ENCODE measurements at regions not wholly inside any gene's neighbourhood (a gene's known extent, or its start where the extent isn't known, plus 50 kb on each side); places are given as distances from the start of the nearest gene placed in this dataset.

- H3K27me3 ChIP-seq (replicated peaks; ENCODE audit: insufficient read depth), result peaks cover 20% of the 10 kb centered on the region
- H3K36me3 ChIP-seq (ENCODE audit: low read depth), result no peaks in the 10 kb centered on the region
- DNase-seq, result no peak
- H3K4me3 ChIP-seq, result no peak overlapping the region
- no peaks in the 10 kb centered on the region for H3K9me3 ChIP-seq (ENCODE audit: low read depth)
- no peak overlapping the region for H3K9ac ChIP-seq
- in situ Hi-C loops (cut with MboI), result no loop called here
- peaks cover 11% of the 10 kb centered on the region; the same call in 1 of the 2 replicates for H3K4me1 ChIP-seq (ENCODE audit: insufficient read depth)
- no peak overlapping the region for H3K4me2 ChIP-seq (ENCODE audit: unreplicated experiment)
- H4K20me1 ChIP-seq (ENCODE audit: insufficient read depth), result no peaks in the 10 kb centered on the region
- TF ChIP-seq EZH2 (IDR thresholded peaks at IDR 0.05; ENCODE audit: insufficient read depth, poor library complexity, severe bottlenecking), result no peak
- no peak for TF ChIP-seq EZH2phosphoT487 (IDR thresholded peaks at IDR 0.05; ENCODE audit: insufficient read depth, low read depth)
- H3K9me2 ChIP-seq (ENCODE audit: insufficient read depth), result no peaks in the 10 kb centered on the region
- WGBS, 2 experiments (ENCODE audit: low coverage in 1 of 2, low lambda C conversion rate in 2 of 2, missing lambda C conversion rate in 2 of 2), result 42 to 49% methylated on average over 3 of the region's 3 CpGs
- H3K27ac ChIP-seq, result no peak overlapping the region
- H3K79me2 ChIP-seq (ENCODE audit: insufficient read depth), result no peaks in the 10 kb centered on the region
- H2AFZ ChIP-seq, result no peak overlapping the region
- H3F3A ChIP-seq (ENCODE audit: insufficient read depth), result peaks cover 3% of the 10 kb centered on the region; the same call in 1 of the 2 replicates
Measured at GRCh38 chr2:219916726-219917440, 289.5 kb downstream of the SLC4A3 start.

GRCh38 chr2:219918254-219918653 is 290.8 kb downstream of the SLC4A3 start:
- Histone ChIP-seq H3K79me2 (ENCODE audit: insufficient read depth) (no peaks in the 10 kb centered on the region), H3K9me2 (ENCODE audit: insufficient read depth) (no peaks in the 10 kb centered on the region)
- 14 to 17% methylated on average over 3 of the region's 3 CpGs for WGBS, 2 experiments (ENCODE audit: low coverage in 1 of 2, low lambda C conversion rate in 2 of 2, missing lambda C conversion rate in 2 of 2)

GRCh38 chr2:219918944-219919343 is 291.5 kb downstream of the SLC4A3 start:
- no peaks in the 10 kb centered on the region for H4K20me1 ChIP-seq (ENCODE audit: insufficient read depth)
- no peaks in the 10 kb centered on the region for H3K36me3 ChIP-seq (ENCODE audit: low read depth)
- no peaks in the 10 kb centered on the region for H3K4me1 ChIP-seq (ENCODE audit: insufficient read depth)
- DNase-seq, result no peak
- no peaks in the 10 kb centered on the region for H3K79me2 ChIP-seq (ENCODE audit: insufficient read depth)
- H3F3A ChIP-seq (ENCODE audit: insufficient read depth), result no peaks in the 10 kb centered on the region
- no peak overlapping the region for H3K27ac ChIP-seq
- no peak overlapping the region for H2AFZ ChIP-seq
- no peak overlapping the region for H3K4me3 ChIP-seq
- H3K9ac ChIP-seq, result no peak overlapping the region
- no peak overlapping the region for H3K4me2 ChIP-seq (ENCODE audit: unreplicated experiment)
- no peaks in the 10 kb centered on the region for H3K9me2 ChIP-seq (ENCODE audit: insufficient read depth)
- H3K27me3 ChIP-seq (replicated peaks; ENCODE audit: insufficient read depth), result peaks cover 29% of the 10 kb centered on the region
- in situ Hi-C loops (cut with MboI), result no loop called here
- no peaks in the 10 kb centered on the region for H3K9me3 ChIP-seq (ENCODE audit: low read depth)
- TF ChIP-seq EZH2phosphoT487 (IDR thresholded peaks at IDR 0.05; ENCODE audit: insufficient read depth, low read depth) (no peak), EZH2 (IDR thresholded peaks at IDR 0.05; ENCODE audit: insufficient read depth, poor library complexity, severe bottlenecking) (no peak)
- 49 to 55% methylated on average over 4 of the region's 4 CpGs for WGBS, 2 experiments (ENCODE audit: low coverage in 1 of 2, low lambda C conversion rate in 2 of 2, missing lambda C conversion rate in 2 of 2)

More at GRCh38 chr2:219918254-219918653, 290.8 kb downstream of the SLC4A3 start:
- Histone ChIP-seq H3K9ac (no peak overlapping the region), H4K20me1 (ENCODE audit: insufficient read depth) (no peaks in the 10 kb centered on the region), H3K27me3 (replicated peaks; ENCODE audit: insufficient read depth) (peaks cover 29% of the 10 kb centered on the region), H3F3A (ENCODE audit: insufficient read depth) (no peaks in the 10 kb centered on the region), H3K36me3 (ENCODE audit: low read depth) (no peaks in the 10 kb centered on the region), H3K27ac (no peak overlapping the region), H3K4me1 (ENCODE audit: insufficient read depth) (no peaks in the 10 kb centered on the region), H3K4me3 (no peak overlapping the region), H2AFZ (no peak overlapping the region), H3K4me2 (ENCODE audit: unreplicated experiment) (no peak overlapping the region), H3K9me3 (ENCODE audit: low read depth) (no peaks in the 10 kb centered on the region)
- TF ChIP-seq EZH2 (IDR thresholded peaks at IDR 0.05; ENCODE audit: insufficient read depth, poor library complexity, severe bottlenecking) (no peak), EZH2phosphoT487 (IDR thresholded peaks at IDR 0.05; ENCODE audit: insufficient read depth, low read depth) (no peak)
- no peak for DNase-seq
- in situ Hi-C loops (cut with MboI), result no loop called here

GRCh38 chr2:219919506-219919905 is 292.1 kb downstream of the SLC4A3 start:
- Histone ChIP-seq H3K36me3 (ENCODE audit: low read depth) (no peaks in the 10 kb centered on the region), H3K9ac (no peak overlapping the region), H3K9me3 (ENCODE audit: low read depth) (no peaks in the 10 kb centered on the region), H3F3A (ENCODE audit: insufficient read depth) (no peaks in the 10 kb centered on the region), H3K4me3 (no peak overlapping the region), H3K4me1 (ENCODE audit: insufficient read depth) (no peaks in the 10 kb centered on the region), H3K27ac (no peak overlapping the region), H4K20me1 (ENCODE audit: insufficient read depth) (no peaks in the 10 kb centered on the region), H3K79me2 (ENCODE audit: insufficient read depth) (no peaks in the 10 kb centered on the region), H2AFZ (no peak overlapping the region), H3K9me2 (ENCODE audit: insufficient read depth) (no peaks in the 10 kb centered on the region), H3K27me3 (replicated peaks; ENCODE audit: insufficient read depth) (peaks cover 29% of the 10 kb centered on the region), H3K4me2 (ENCODE audit: unreplicated experiment) (no peak overlapping the region)
- TF ChIP-seq EZH2 (IDR thresholded peaks at IDR 0.05; ENCODE audit: insufficient read depth, poor library complexity, severe bottlenecking), result no peak
- TF ChIP-seq EZH2phosphoT487 (IDR thresholded peaks at IDR 0.05; ENCODE audit: insufficient read depth, low read depth), result no peak
- WGBS, 2 experiments (ENCODE audit: low coverage in 1 of 2, low lambda C conversion rate in 2 of 2, missing lambda C conversion rate in 2 of 2), result 54 to 61% methylated on average over 4 of the region's 4 CpGs
- DNase-seq, result no peak
- in situ Hi-C loops (cut with MboI), result no loop called here
